ENCODE measurements at regions not wholly inside any gene's neighbourhood (a gene's known extent, or its start where the extent isn't known, plus 50 kb on each side); places are given as distances from the start of the nearest gene placed in this dataset.

GRCh38 chr17:34451313-34451712 is 88.3 kb upstream of the CCL1 start (continued):
- no peak for TF ChIP-seq SCRT2 (tag by site-specific recombination; IDR thresholded peaks at IDR 0.05)

- no peaks in the 10 kb centered on the region for H3K9me3 ChIP-seq (ENCODE audit: control insufficient read depth, insufficient read depth, low read depth, low read length)
- CTCF ChIA-PET, result no interaction called here
- no peaks in the 10 kb centered on the region for H3K36me3 ChIP-seq (ENCODE audit: control insufficient read depth in 2 of 2, insufficient read depth in 1 of 2, low read length in 2 of 2)
- H3K4me1 ChIP-seq (ENCODE audit: control insufficient read depth, insufficient read depth, low read length), result no peaks in the 10 kb centered on the region
- H3K27ac ChIP-seq (ENCODE audit: extremely low read depth, low read depth, low read length), result no peak overlapping the region
- H3K4me3 ChIP-seq (ENCODE audit: low read depth, low read length), result no peak overlapping the region
- TF ChIP-seq ZNF24 (tag by site-specific recombination; IDR thresholded peaks at IDR 0.05), result no peak
- no peak for TF ChIP-seq BCL11B (tag by site-specific recombination; IDR thresholded peaks at IDR 0.05; ENCODE audit: low read depth)
- TF ChIP-seq ZNF280D (tag by site-specific recombination; IDR thresholded peaks at IDR 0.05), result no peak
- no peak for TF ChIP-seq EGR2 (tag by site-specific recombination; IDR thresholded peaks at IDR 0.05; ENCODE audit: low read depth)
- no peak for TF ChIP-seq ZBTB10 (tag by site-specific recombination; IDR thresholded peaks at IDR 0.05)
- no peak for TF ChIP-seq ZNF214 (tag by site-specific recombination; IDR thresholded peaks at IDR 0.05; ENCODE audit: borderline replicate concordance)
- no peak for TF ChIP-seq ZBTB17 (tag by site-specific recombination; IDR thresholded peaks at IDR 0.05)
- TF ChIP-seq ZBTB26 (tag by site-specific recombination; optimal IDR thresholded peaks at IDR 0.05), result no peak
- no peak for TF ChIP-seq PRDM1 (tag by site-specific recombination; IDR thresholded peaks at IDR 0.05)
- TF ChIP-seq KLF7 (tag by site-specific recombination; IDR thresholded peaks at IDR 0.05; ENCODE audit: borderline replicate concordance), result no peak
- TF ChIP-seq ZFHX2 (tag by site-specific recombination; conservative IDR thresholded peaks at IDR 0.05), result no peak
- POLR2A ChIA-PET, result no interaction called here
These were observed 84.4 kb upstream of the CCL1 start for GRCh38 chr17:34447406-34447805.

- TF ChIP-seq ZNF391 (tag by site-specific recombination; IDR thresholded peaks at IDR 0.05; ENCODE audit: borderline replicate concordance, low read depth) (no peak), KLF17 (tag by site-specific recombination; IDR thresholded peaks at IDR 0.05) (no peak), TSHZ1 (tag by site-specific recombination; IDR thresholded peaks at IDR 0.05; ENCODE audit: borderline replicate concordance) (no peak), ZNF280C (tag by site-specific recombination; IDR thresholded peaks at IDR 0.05) (no peak), ZNF133 (tag by site-specific recombination; IDR thresholded peaks at IDR 0.05) (no peak)
- H3K27ac ChIP-seq (ENCODE audit: extremely low read depth, low read depth, low read length), result no peak overlapping the region
- H3K36me3 ChIP-seq (ENCODE audit: control insufficient read depth in 2 of 2, insufficient read depth in 1 of 2, low read length in 2 of 2), result no peaks in the 10 kb centered on the region
- CTCF ChIA-PET, result interaction anchor here (0.7 to 1.2 kb wide), 4 partner anchors 12 to 74 kb away, joined by 3 to 4 read pairs (median 3); no protein-coding TSS in a partner anchor
- H3K9me3 ChIP-seq (ENCODE audit: control insufficient read depth, insufficient read depth, low read depth, low read length), result no peaks in the 10 kb centered on the region
- no peaks in the 10 kb centered on the region for H3K4me1 ChIP-seq (ENCODE audit: control insufficient read depth, insufficient read depth, low read length)
- POLR2A ChIA-PET, result no interaction called here
- H3K4me3 ChIP-seq (ENCODE audit: low read depth, low read length), result no peak overlapping the region
These were observed 82.1 kb upstream of the CCL1 start for GRCh38 chr17:34445101-34445500.

All from HEK293 (cell line).